HEK293 (cell line): ENCODE measurements at regions not wholly inside any gene's neighbourhood (a gene's known extent, or its start where the extent isn't known, plus 50 kb on each side); places are given as distances from the start of the nearest gene placed in this dataset.

Experiments
- CTCF ChIA-PET: fragments of 350-600 bp; formaldehyde crosslinking; extraction: SDS; loops from one replicate; lab custom pipeline; 2021; ENCODE audit warnings: antibody characterized with exemption; lab: Yijun Ruan, JAX
- POLR2A ChIA-PET: fragments of 300-600 bp; formaldehyde crosslinking; extraction: SDS; loops from one replicate; lab custom pipeline; 2020; ENCODE audit warnings: antibody characterized with exemption, inconsistent platforms; lab: Yijun Ruan, JAX
- H3K27ac ChIP-seq: fragments of 200-500 bp; sonication (Bioruptor generic); 2 replicates; pipeline ENCODE4 v1.5.1; 2014; ENCODE audit warnings: low read depth, low read length, control low read depth, inconsistent platforms; ENCODE audit errors: extremely low read depth
- H3K36me3 ChIP-seq, 2 experiments: fragments of 200-500 bp in 1 of 2; sonication (Bioruptor generic) in 1 of 2; 1 replicate in 1 of 2; 2 replicates in 1 of 2; pipeline ENCODE4 v1.5.1; 2014 to 2017; ENCODE audit warnings: inconsistent platforms in 2 of 2, low read length in 2 of 2; ENCODE audit not compliant: control insufficient read depth in 2 of 2, insufficient read depth in 1 of 2
- H3K4me1 ChIP-seq: fragments of 200-500 bp; sonication (Bioruptor generic); 2 replicates; pipeline ENCODE4 v1.5.1; 2014; ENCODE audit warnings: mild to moderate bottlenecking, low read length, inconsistent platforms; ENCODE audit not compliant: control insufficient read depth, insufficient read depth
- H3K4me3 ChIP-seq: 2 replicates; pipeline ENCODE4 v1.5.1; 2011; ENCODE audit warnings: low read depth, mild to moderate bottlenecking, control low read depth, low read length, moderate library complexity
- H3K9me3 ChIP-seq: fragments of 200-500 bp; sonication (Bioruptor generic); 2 replicates; pipeline ENCODE4 v1.5.1; 2014; ENCODE audit warnings: low read depth, low read length, inconsistent platforms; ENCODE audit not compliant: control insufficient read depth, insufficient read depth
- BCL11A ChIP-seq: fragments of 450-650 bp; formaldehyde crosslinking; IDR thresholded peaks from 2 replicates; pipeline ENCODE4 v1.5.1; 2016; ENCODE audit warnings: low read depth, missing biosample characterization, missing genetic modification characterization
- GLIS2 ChIP-seq: fragments of 450-650 bp; formaldehyde crosslinking; IDR thresholded peaks from 2 replicates; pipeline ENCODE4 v1.5.1; 2016; ENCODE audit warnings: missing biosample characterization, missing genetic modification characterization
- HIC1 ChIP-seq: fragments of 450-650 bp; formaldehyde crosslinking; IDR thresholded peaks from 2 replicates; pipeline ENCODE4 v1.5.1; 2016; ENCODE audit warnings: missing biosample characterization, missing genetic modification characterization
- HOXA7 ChIP-seq: sonication (generic); formaldehyde crosslinking; IDR thresholded peaks from 2 replicates; pipeline ENCODE4 v1.8.1; 2022; ENCODE audit warnings: missing genetic modification reagents, borderline replicate concordance
- MZF1 ChIP-seq: fragments of 450-650 bp; formaldehyde crosslinking; IDR thresholded peaks from 2 replicates; pipeline ENCODE4 v1.5.1; 2017; ENCODE audit warnings: missing biosample characterization, missing genetic modification characterization, borderline replicate concordance
- SCRT1 ChIP-seq: fragments of 450-650 bp; formaldehyde crosslinking; IDR thresholded peaks from 2 replicates; pipeline ENCODE4 v1.5.1; 2016; ENCODE audit warnings: missing biosample characterization, missing genetic modification characterization, borderline replicate concordance
- SETDB1 ChIP-seq: IDR thresholded peaks from one replicate; pipeline ENCODE4 v1.6.1; 2017; ENCODE audit warnings: mild to moderate bottlenecking, low read length, moderate library complexity, mixed read lengths; ENCODE audit not compliant: insufficient read length
- WT1 ChIP-seq: fragments of 450-650 bp; formaldehyde crosslinking; IDR thresholded peaks from 2 replicates; pipeline ENCODE4 v1.5.1; 2016; ENCODE audit warnings: missing biosample characterization, missing genetic modification characterization
- YY1 ChIP-seq: fragments of 450-650 bp; formaldehyde crosslinking; IDR thresholded peaks from 2 replicates; pipeline ENCODE4 v1.5.1; 2018; ENCODE audit warnings: missing biosample characterization, missing genetic modification characterization
- YY2 ChIP-seq: fragments of 450-650 bp; formaldehyde crosslinking; IDR thresholded peaks from 2 replicates; pipeline ENCODE4 v1.5.1; 2016; ENCODE audit warnings: missing biosample characterization, missing genetic modification characterization
- ZBTB48 ChIP-seq: fragments of 450-650 bp; formaldehyde crosslinking; IDR thresholded peaks from 2 replicates; pipeline ENCODE4 v1.5.1; 2016; ENCODE audit warnings: missing biosample characterization, missing genetic modification characterization
- ZEB2 ChIP-seq: fragments of 450-650 bp; formaldehyde crosslinking; IDR thresholded peaks from 2 replicates; pipeline ENCODE4 v1.5.1; 2016; ENCODE audit warnings: missing biosample characterization, missing genetic modification characterization
- ZNF138 ChIP-seq: fragments of 450-650 bp; formaldehyde crosslinking; IDR thresholded peaks from 2 replicates; pipeline ENCODE4 v1.5.1; 2016; ENCODE audit warnings: missing biosample characterization, missing genetic modification characterization, borderline replicate concordance
- ZNF26 ChIP-seq: fragments of 450-650 bp; formaldehyde crosslinking; IDR thresholded peaks from 2 replicates; pipeline ENCODE4 v1.5.1; 2016; ENCODE audit warnings: missing biosample characterization, missing genetic modification characterization
- ZNF292 ChIP-seq: fragments of 450-650 bp; formaldehyde crosslinking; IDR thresholded peaks from 2 replicates; pipeline ENCODE4 v1.5.1; 2016; ENCODE audit warnings: low read depth, missing biosample characterization, missing genetic modification characterization, borderline replicate concordance
- ZNF362 ChIP-seq: fragments of 450-650 bp; formaldehyde crosslinking; IDR thresholded peaks from 2 replicates; pipeline ENCODE4 v1.5.1; 2016; ENCODE audit warnings: missing biosample characterization, missing genetic modification characterization
- ZNF394 ChIP-seq: fragments of 450-650 bp; formaldehyde crosslinking; IDR thresholded peaks from 2 replicates; pipeline ENCODE4 v1.5.1; 2016; ENCODE audit warnings: missing biosample characterization, missing genetic modification characterization, mild to moderate bottlenecking, moderate library complexity, borderline replicate concordance
- ZNF398 ChIP-seq: fragments of 450-650 bp; formaldehyde crosslinking; IDR thresholded peaks from 2 replicates; pipeline ENCODE4 v1.5.1; 2017; ENCODE audit warnings: missing biosample characterization, missing genetic modification characterization
- ZNF561 ChIP-seq: fragments of 450-650 bp; IDR thresholded peaks from 2 replicates; pipeline ENCODE4 v1.5.1; 2018; ENCODE audit warnings: missing biosample characterization, missing genetic modification characterization, borderline replicate concordance
- ZNF626 ChIP-seq: fragments of 450-650 bp; sonication (Bioruptor Pico); formaldehyde crosslinking; IDR thresholded peaks from 2 replicates; pipeline ENCODE4 v1.5.1; 2018; ENCODE audit warnings: missing biosample characterization, missing genetic modification characterization, inconsistent platforms
- ZNF629 ChIP-seq: fragments of 450-650 bp; formaldehyde crosslinking; IDR thresholded peaks from 2 replicates; pipeline ENCODE4 v1.5.1; 2017; ENCODE audit warnings: missing biosample characterization, missing genetic modification characterization
- ZNF639 ChIP-seq: fragments of 450-650 bp; formaldehyde crosslinking; IDR thresholded peaks from 2 replicates; pipeline ENCODE4 v1.5.1; 2016; ENCODE audit warnings: missing biosample characterization, missing genetic modification characterization
- ZNF658 ChIP-seq: fragments of 450-650 bp; formaldehyde crosslinking; IDR thresholded peaks from 2 replicates; pipeline ENCODE4; 2016; ENCODE audit warnings: missing biosample characterization, missing genetic modification characterization
- ZNF777 ChIP-seq: fragments of 450-650 bp; formaldehyde crosslinking; IDR thresholded peaks from 2 replicates; pipeline ENCODE4 v1.5.1; 2017; ENCODE audit warnings: missing biosample characterization, missing genetic modification characterization, borderline replicate concordance
- ZSCAN4 ChIP-seq: fragments of 450-650 bp; formaldehyde crosslinking; IDR thresholded peaks from 2 replicates; pipeline ENCODE4 v1.5.1; 2017; ENCODE audit warnings: missing biosample characterization, missing genetic modification characterization

- no peaks in the 10 kb centered on the region for H3K9me3 ChIP-seq
- TF ChIP-seq ZNF26 (tag by site-specific recombination) (no peak), ZNF658 (tag by site-specific recombination) (no peak), ZEB2 (tag by site-specific recombination) (no peak), ZNF777 (tag by site-specific recombination) (no peak), SETDB1 (no peak), ZNF362 (tag by site-specific recombination) (no peak), MZF1 (tag by site-specific recombination) (no peak), SCRT1 (tag by site-specific recombination) (no peak)
- no peaks in the 10 kb centered on the region for H3K4me1 ChIP-seq
- no peak overlapping the region for H3K4me3 ChIP-seq
- H3K36me3 ChIP-seq = no peaks in the 10 kb centered on the region
- ChIA-PET CTCF (no interaction called here), POLR2A (no interaction called here)
- no peak overlapping the region for H3K27ac ChIP-seq
Observed at GRCh38 chr20:10735195-10735949, 61.6 kb upstream of the JAG1 start.

GRCh38 chr20:10739134-10739533 is 65.3 kb upstream of the JAG1 start:
- H3K4me3 ChIP-seq = no peak overlapping the region
- CTCF ChIA-PET = interaction anchor here (1.4 kb wide), 1 partner anchor 65 kb away, joined by 3 read pairs; the partner anchor contains the start of gene JAG1

More at GRCh38 chr20:10739134-10739533, 65.3 kb upstream of the JAG1 start:
- H3K27ac ChIP-seq = no peak overlapping the region
- no peak for TF ChIP-seq ZSCAN4
- no peak for TF ChIP-seq ZBTB48
- no peak for TF ChIP-seq YY2 (tag by site-specific recombination)
- TF ChIP-seq GLIS2 (tag by site-specific recombination) = no peak
- no peak for TF ChIP-seq ZNF394 (tag by site-specific recombination)
- no peak for TF ChIP-seq ZNF292 (tag by site-specific recombination)
- no peak for TF ChIP-seq HIC1
- no peak for TF ChIP-seq YY1 (tag by site-specific recombination)
- no peak for TF ChIP-seq ZNF639 (tag by site-specific recombination)
- TF ChIP-seq ZNF629 (tag by site-specific recombination) = no peak
- no peak for TF ChIP-seq ZNF626 (tag by site-specific recombination)
- no peak for TF ChIP-seq WT1 (tag by site-specific recombination)
- TF ChIP-seq BCL11A = no peak
- no peak for TF ChIP-seq ZNF138 (tag by site-specific recombination)
- no peak for TF ChIP-seq ZNF561 (tag by site-specific recombination)
- no peak for TF ChIP-seq HOXA7 (CRISPR knock-in tag)
- TF ChIP-seq ZNF398 = no peak
- H3K9me3 ChIP-seq = no peaks in the 10 kb centered on the region
- POLR2A ChIA-PET = no interaction called here
- no peaks in the 10 kb centered on the region for H3K36me3 ChIP-seq
- H3K4me1 ChIP-seq = no peaks in the 10 kb centered on the region; the same call in 1 of the 2 replicates
